IPS-20b (cell line): ENCODE measurements at regions not wholly inside any gene's neighbourhood (a gene's known extent, or its start where the extent isn't known, plus 50 kb on each side); places are given as distances from the start of the nearest gene placed in this dataset.

Experiments used
- H3K27ac ChIP-seq: one replicate; pipeline ENCODE4 v1.5.1; 2013; ENCODE audit warnings: low read length
- H3K27me3 ChIP-seq: 2 replicates; pipeline ENCODE4 v1.6.1; 2013; ENCODE audit warnings: mild to moderate bottlenecking, low read length, inconsistent platforms; ENCODE audit not compliant: insufficient read depth
- H3K36me3 ChIP-seq: 2 replicates; pipeline ENCODE4 v1.6.1; 2013; ENCODE audit warnings: low read depth, mild to moderate bottlenecking, inconsistent platforms, low read length, moderate library complexity; ENCODE audit not compliant: insufficient read depth
- H3K4me1 ChIP-seq: 2 replicates; pipeline ENCODE4 v1.6.1; 2013; ENCODE audit warnings: mild to moderate bottlenecking, control low read depth, inconsistent platforms, low read length, moderate library complexity; ENCODE audit not compliant: insufficient read depth
- H3K4me3 ChIP-seq: 2 replicates; pipeline ENCODE4 v1.5.1; 2013; ENCODE audit warnings: mild to moderate bottlenecking, low read length, inconsistent platforms
- H3K9ac ChIP-seq: 2 replicates; pipeline ENCODE4 v1.6.1; 2013; ENCODE audit warnings: low read depth, mild to moderate bottlenecking, inconsistent platforms, low read length, moderate library complexity
- H3K9me3 ChIP-seq: 2 replicates; pipeline ENCODE4 v1.6.1; 2013; ENCODE audit warnings: mild to moderate bottlenecking, low read depth, low read length, inconsistent platforms; ENCODE audit not compliant: insufficient read depth

GRCh38 chr5:135230251-135230925, 168.6 kb downstream of the MACROH2A1 start:
- Histone ChIP-seq H3K4me1 (peaks cover 5% of the 10 kb centered on the region; the same call in 1 of the 2 replicates), H3K9me3 (no peaks in the 10 kb centered on the region), H3K9ac (no peak overlapping the region), H3K4me3 (no peak overlapping the region), H3K27me3 (no peaks in the 10 kb centered on the region; the same call in 1 of the 2 replicates), H3K27ac (no peak overlapping the region), H3K36me3 (no peaks in the 10 kb centered on the region)

- H3K9ac ChIP-seq, result no peak overlapping the region
- peaks cover 5% of the 10 kb centered on the region; the same call in 1 of the 2 replicates for H3K4me1 ChIP-seq
- H3K27ac ChIP-seq, result no peak overlapping the region
Observed at GRCh38 chr5:135229679-135230132, 169.3 kb downstream of the MACROH2A1 start.

GRCh38 chr5:135229122-135229521, 169.9 kb downstream of the MACROH2A1 start:
- Histone ChIP-seq H3K27me3 (peaks cover 9% of the 10 kb centered on the region), H3K27ac (no peak overlapping the region), H3K4me3 (no peak overlapping the region), H3K9me3 (no peaks in the 10 kb centered on the region), H3K9ac (no peak overlapping the region), H3K4me1 (peaks cover 5% of the 10 kb centered on the region; the same call in 1 of the 2 replicates), H3K36me3 (no peaks in the 10 kb centered on the region)

More at GRCh38 chr5:135229679-135230132, 169.3 kb downstream of the MACROH2A1 start:
- no peaks in the 10 kb centered on the region for H3K36me3 ChIP-seq
- peaks cover 4% of the 10 kb centered on the region; the same call in 1 of the 2 replicates for H3K27me3 ChIP-seq
- no peaks in the 10 kb centered on the region for H3K9me3 ChIP-seq
- H3K4me3 ChIP-seq, result no peak overlapping the region

GRCh38 chr5:135228222-135228621, 170.8 kb downstream of the MACROH2A1 start:
- Histone ChIP-seq H3K4me1 (peaks cover 5% of the 10 kb centered on the region; the same call in 1 of the 2 replicates), H3K27me3 (peaks cover 12% of the 10 kb centered on the region), H3K27ac (no peak overlapping the region), H3K4me3 (no peak overlapping the region), H3K9ac (no peak overlapping the region), H3K9me3 (no peaks in the 10 kb centered on the region), H3K36me3 (no peaks in the 10 kb centered on the region)

- no peak overlapping the region for H3K4me3 ChIP-seq
- peaks cover 12% of the 10 kb centered on the region for H3K27me3 ChIP-seq
- no peaks in the 10 kb centered on the region for H3K9me3 ChIP-seq
- no peak overlapping the region for H3K9ac ChIP-seq
- H3K4me1 ChIP-seq, result peaks cover 5% of the 10 kb centered on the region; the same call in 1 of the 2 replicates
- H3K27ac ChIP-seq, result no peak overlapping the region
- H3K36me3 ChIP-seq, result no peaks in the 10 kb centered on the region
Observed at GRCh38 chr5:135227064-135228022, 171.7 kb downstream of the MACROH2A1 start.

GRCh38 chr5:135225856-135226560, 173.0 kb downstream of the MACROH2A1 start:
- H3K27ac ChIP-seq, result no peak overlapping the region
- peaks cover 12% of the 10 kb centered on the region for H3K27me3 ChIP-seq
- no peaks in the 10 kb centered on the region for H3K9me3 ChIP-seq
- H3K4me3 ChIP-seq, result no peak overlapping the region
- no peaks in the 10 kb centered on the region for H3K36me3 ChIP-seq
- H3K9ac ChIP-seq, result no peak overlapping the region
- H3K4me1 ChIP-seq, result peaks cover 5% of the 10 kb centered on the region; the same call in 1 of the 2 replicates

GRCh38 chr5:135223891-135224625, 175.0 kb downstream of the MACROH2A1 start:
- H3K36me3 ChIP-seq, result no peaks in the 10 kb centered on the region
- H3K9me3 ChIP-seq, result no peaks in the 10 kb centered on the region
- H3K27me3 ChIP-seq, result peaks cover 12% of the 10 kb centered on the region
- no peak overlapping the region for H3K4me3 ChIP-seq
- H3K9ac ChIP-seq, result no peak overlapping the region
- peaks cover 5% of the 10 kb centered on the region; the same call in 1 of the 2 replicates for H3K4me1 ChIP-seq
- H3K27ac ChIP-seq, result no peak overlapping the region

- H3K4me3 ChIP-seq, result no peak overlapping the region
- H3K36me3 ChIP-seq, result no peaks in the 10 kb centered on the region
- H3K27ac ChIP-seq, result no peak overlapping the region
- H3K4me1 ChIP-seq, result peaks cover 5% of the 10 kb centered on the region; the same call in 1 of the 2 replicates
- no peak overlapping the region for H3K9ac ChIP-seq
- no peaks in the 10 kb centered on the region for H3K9me3 ChIP-seq
- peaks cover 12% of the 10 kb centered on the region for H3K27me3 ChIP-seq
Observed at GRCh38 chr5:135223404-135223803, 175.6 kb downstream of the MACROH2A1 start.

- no peak overlapping the region for H3K9ac ChIP-seq
- H3K27ac ChIP-seq, result no peak overlapping the region
- no peaks in the 10 kb centered on the region for H3K36me3 ChIP-seq
- H3K27me3 ChIP-seq, result peaks cover 12% of the 10 kb centered on the region
- peaks cover 5% of the 10 kb centered on the region; the same call in 1 of the 2 replicates for H3K4me1 ChIP-seq
- no peak overlapping the region for H3K4me3 ChIP-seq
- H3K9me3 ChIP-seq, result no peaks in the 10 kb centered on the region
Observed at GRCh38 chr5:135222771-135223170, 176.3 kb downstream of the MACROH2A1 start.

GRCh38 chr5:135222171-135222681, 176.8 kb downstream of the MACROH2A1 start:
- Histone ChIP-seq H3K27me3 (peaks cover 12% of the 10 kb centered on the region), H3K4me1 (peaks cover 5% of the 10 kb centered on the region; the same call in 1 of the 2 replicates), H3K36me3 (no peaks in the 10 kb centered on the region), H3K4me3 (no peak overlapping the region), H3K9me3 (no peaks in the 10 kb centered on the region), H3K27ac (no peak overlapping the region), H3K9ac (no peak overlapping the region)
